OCI-LY3 (cell line): ENCODE measurements at regions not wholly inside any gene's neighbourhood (a gene's known extent, or its start where the extent isn't known, plus 50 kb on each side); places are given as distances from the start of the nearest gene placed in this dataset.
"Not testable (repeated sequence)": the region's sequence is repeated elsewhere in the genome, so short reads cannot be mapped to it uniquely, and the experiment has no call there.

Experiments used
- H2AFZ ChIP-seq: fragments of 200-600, 300-600 bp; shearing (Covaris generic); 2 replicates; pipeline ENCODE4 v1.6.0; 2014; ENCODE audit warnings: antibody characterized with exemption, low read depth, low read length
- H3K27ac ChIP-seq: fragments of 200-600, 300-600 bp; sonication (generic); 2 replicates; pipeline ENCODE4 v1.5.1; 2014; ENCODE audit warnings: mild to moderate bottlenecking, low read length, moderate library complexity, mixed read lengths
- H3K27me3 ChIP-seq: fragments of 200-600, 300-600 bp; sonication (generic); 2 replicates; pipeline ENCODE4 v1.6.1; 2014; ENCODE audit warnings: low read depth, low read length, mixed read lengths
- H3K36me3 ChIP-seq: fragments of 200-600, 300-600 bp; sonication (generic); replicated peaks from 2 replicates; pipeline ENCODE3; 2014; ENCODE audit warnings: low read depth, low read length, mixed read lengths
- H3K4me1 ChIP-seq: fragments of 300-600, 200-600 bp; sonication (generic); 2 replicates; pipeline ENCODE4 v1.6.1; 2014; ENCODE audit warnings: low read length, mixed read lengths
- H3K4me2 ChIP-seq: fragments of 200-600, 300-600 bp; sonication (generic); 2 replicates; pipeline ENCODE4 v1.6.1; 2014; ENCODE audit warnings: low read length, mixed read lengths
- H3K4me3 ChIP-seq: fragments of 300-600, 200-600 bp; sonication (generic); 2 replicates; pipeline ENCODE4 v1.5.1; 2014; ENCODE audit warnings: antibody characterized with exemption, mild to moderate bottlenecking, low read length, moderate library complexity
- H3K79me2 ChIP-seq: fragments of 300-600, 200-600 bp; shearing (Covaris generic); 2 replicates; pipeline ENCODE4 v1.6.1; 2014; ENCODE audit warnings: mild to moderate bottlenecking, low read length, mixed read lengths
- H3K9ac ChIP-seq: fragments of 300-600, 200-600 bp; shearing (Covaris generic); 2 replicates; pipeline ENCODE4 v1.6.0; 2014; ENCODE audit warnings: mild to moderate bottlenecking, low read length, moderate library complexity
- H3K9me3 ChIP-seq: fragments of 200-600, 300-600 bp; shearing (Covaris generic); 2 replicates; pipeline ENCODE4 v1.6.1; 2014; ENCODE audit warnings: low read length, mixed read lengths; ENCODE audit not compliant: insufficient read depth
- H4K20me1 ChIP-seq: fragments of 200-600, 300-600 bp; sonication (generic); 2 replicates; pipeline ENCODE4 v1.6.1; 2016; ENCODE audit warnings: low read length, mixed read lengths; ENCODE audit not compliant: insufficient read depth
- CTCF ChIP-seq: fragments of 200-600, 300-600 bp; sonication (generic); IDR thresholded peaks from 2 replicates; pipeline ENCODE4 v1.5.1; 2014; ENCODE audit warnings: antibody characterized with exemption, low read length, low read depth
- EZH2phosphoT487 ChIP-seq: fragments of 200-600 bp; shearing (Covaris generic); IDR thresholded peaks from 2 replicates; pipeline ENCODE4 v1.6.1; 2018; ENCODE audit warnings: antibody characterized with exemption, mixed run types, low read depth

GRCh38 chr10:111323389-111323966 lies 246.6 kb downstream of the ADRA2A start:
- Histone ChIP-seq H3K4me3 (no peak overlapping the region), H4K20me1 (no peaks in the 10 kb centered on the region), H3K79me2 (no peaks in the 10 kb centered on the region), H3K9me3 (no peaks in the 10 kb centered on the region), H3K9ac (no peak overlapping the region), H3K27me3 (no peaks in the 10 kb centered on the region), H2AFZ (no peak overlapping the region), H3K27ac (no peak overlapping the region), H3K36me3 (no peaks in the 10 kb centered on the region), H3K4me2 (no peak overlapping the region), H3K4me1 (no peaks in the 10 kb centered on the region)
- TF ChIP-seq CTCF (no peak; the same call in 1 of the 2 replicates), EZH2phosphoT487 (no peak)

- H2AFZ ChIP-seq, H3K9ac ChIP-seq: not testable (repeated sequence)
Measured at GRCh38 chr10:111332174-111332573, 255.3 kb downstream of the ADRA2A start.

GRCh38 chr10:111335826-111336225 lies 259.0 kb downstream of the ADRA2A start:
- no peaks in the 10 kb centered on the region for H3K79me2 ChIP-seq

More at GRCh38 chr10:111332174-111332573, 255.3 kb downstream of the ADRA2A start:
- H3K27me3 ChIP-seq, H3K36me3 ChIP-seq, H3K4me3 ChIP-seq, H3K27ac ChIP-seq, H3K79me2 ChIP-seq, H3K9me3 ChIP-seq, H3K4me2 ChIP-seq, H3K4me1 ChIP-seq, H4K20me1 ChIP-seq: not testable (repeated sequence)

GRCh38 chr10:111338035-111338434 lies 261.2 kb downstream of the ADRA2A start:
- H3K79me2 ChIP-seq, result no peaks in the 10 kb centered on the region
- H3K9me3 ChIP-seq, result no peaks in the 10 kb centered on the region
- H3K27ac ChIP-seq, result no peak overlapping the region
- no peaks in the 10 kb centered on the region for H3K27me3 ChIP-seq
- TF ChIP-seq EZH2phosphoT487 (no peak), CTCF (no peak)
- no peaks in the 10 kb centered on the region for H3K4me1 ChIP-seq
- H3K36me3 ChIP-seq, result no peaks in the 10 kb centered on the region
- H2AFZ ChIP-seq, result no peak overlapping the region
- H4K20me1 ChIP-seq, result no peaks in the 10 kb centered on the region
- no peak overlapping the region for H3K9ac ChIP-seq
- H3K4me2 ChIP-seq, result no peak overlapping the region
- H3K4me3 ChIP-seq, result no peak overlapping the region

More at GRCh38 chr10:111335826-111336225, 259.0 kb downstream of the ADRA2A start:
- TF ChIP-seq CTCF (no peak), EZH2phosphoT487 (no peak)
- H4K20me1 ChIP-seq, result no peaks in the 10 kb centered on the region
- H3K9me3 ChIP-seq, result no peaks in the 10 kb centered on the region
- H3K4me1 ChIP-seq, result no peaks in the 10 kb centered on the region
- no peaks in the 10 kb centered on the region for H3K36me3 ChIP-seq
- no peak overlapping the region for H3K9ac ChIP-seq
- no peak overlapping the region for H2AFZ ChIP-seq
- no peak overlapping the region for H3K4me2 ChIP-seq
- no peak overlapping the region for H3K4me3 ChIP-seq
- no peaks in the 10 kb centered on the region for H3K27me3 ChIP-seq
- no peak overlapping the region for H3K27ac ChIP-seq

GRCh38 chr10:111338805-111339204 lies 262.0 kb downstream of the ADRA2A start:
- no peaks in the 10 kb centered on the region for H3K36me3 ChIP-seq
- H4K20me1 ChIP-seq, result no peaks in the 10 kb centered on the region
- TF ChIP-seq EZH2phosphoT487, result no peak
- TF ChIP-seq CTCF, result no peak
- no peak overlapping the region for H2AFZ ChIP-seq
- no peak overlapping the region for H3K4me2 ChIP-seq
- H3K4me3 ChIP-seq, result no peak overlapping the region
- H3K9ac ChIP-seq, result no peak overlapping the region
- H3K79me2 ChIP-seq, result no peaks in the 10 kb centered on the region
- no peaks in the 10 kb centered on the region for H3K27me3 ChIP-seq
- H3K4me1 ChIP-seq, result no peaks in the 10 kb centered on the region
- no peak overlapping the region for H3K27ac ChIP-seq
- no peaks in the 10 kb centered on the region for H3K9me3 ChIP-seq
